GM12878 (cell line): ENCODE measurements at regions not wholly inside any gene's neighbourhood (a gene's known extent, or its start where the extent isn't known, plus 50 kb on each side); places are given as distances from the start of the nearest gene placed in this dataset.

Experiments
- ATAC-seq: fragments of 200-7000 bp; cut with Tn5 transposase; 3 replicates; pipeline ENCODE4 v1.9.1; 2020; ENCODE audit warnings: mild to moderate bottlenecking, moderate library complexity
- BruUV-seq: library from RNA; stranded (reverse); fragments of 400-500 nt; replicated peaks from 2 replicates; lab custom pipeline; 2021; lab: Mats Ljungman, UMichigan
- CTCF ChIA-PET: fragments of 300-600 bp; sonication (Branson Sonifier 250); formaldehyde crosslinking; extraction: SDS; loops from one replicate; lab custom pipeline; 2021; ENCODE audit warnings: inconsistent platforms; lab: Yijun Ruan, JAX
- POLR2A ChIA-PET: fragments of 350-600 bp; formaldehyde crosslinking; extraction: SDS; loops from one replicate; lab custom pipeline; 2021; ENCODE audit warnings: inconsistent platforms; lab: Charles Lee
- RAD21 ChIA-PET: fragments of 300-600 bp; sonication (Branson Sonifier 250); formaldehyde crosslinking; loops from one replicate; lab custom pipeline; 2023; ENCODE audit warnings: antibody characterized with exemption; ENCODE audit not compliant: unreplicated experiment; lab: Charles Lee
- SMC1A ChIA-PET: fragments of 300-600 bp; sonication (Branson Sonifier 250); formaldehyde crosslinking; loops from one replicate; lab custom pipeline; 2023; ENCODE audit not compliant: unreplicated experiment, uncharacterized antibody; lab: Charles Lee
- DNase-seq: peaks from one replicate; pipeline ENCODE4 v3.0.0-alpha.2; 2011; ENCODE audit warnings: low read depth, low spot score
- FAIRE-seq: peaks from 3 replicates; lab custom pipeline; 2011; peaks lifted over from hg19 to GRCh38; lab: Jason Lieb, UNC
- H2AFZ ChIP-seq: 2 replicates; pipeline ENCODE4 v1.6.0; 2011; ENCODE audit warnings: low read depth, low read length, control low read depth; ENCODE audit not compliant: control insufficient read depth
- H3K27ac ChIP-seq: 2 replicates; pipeline ENCODE4 v1.5.1; 2011; ENCODE audit warnings: control low read depth; ENCODE audit not compliant: control insufficient read depth, insufficient read depth
- H3K27me3 ChIP-seq, 2 experiments: replicated peaks in 1 of 2; 2 replicates each; pipeline versions ENCODE4 v1.6.0 to v1.6.1; 2011; ENCODE audit warnings: low read length in 1 of 2; ENCODE audit not compliant: control insufficient read depth in 2 of 2, insufficient read depth in 2 of 2
- H3K36me3 ChIP-seq, 2 experiments: 2 replicates each; pipeline ENCODE4 v1.5.1; 2011; ENCODE audit warnings: low read length in 1 of 2; ENCODE audit not compliant: control insufficient read depth in 2 of 2, insufficient read depth in 2 of 2
- H3K4me1 ChIP-seq: 2 replicates; pipeline ENCODE4 v1.6.1; 2011; ENCODE audit warnings: mild to moderate bottlenecking, low read length, moderate library complexity, mixed read lengths; ENCODE audit not compliant: control insufficient read depth, insufficient read depth
- H3K4me2 ChIP-seq: 2 replicates; pipeline ENCODE4 v1.6.0; 2011; ENCODE audit warnings: control low read depth; ENCODE audit not compliant: control insufficient read depth, insufficient read depth
- H3K4me3 ChIP-seq: fragments of 200-600 bp; sonication (generic); 2 replicates; pipeline ENCODE4 v1.5.1; 2016
- H3K79me2 ChIP-seq: 2 replicates; pipeline ENCODE4 v1.6.0; 2011; ENCODE audit warnings: low read length; ENCODE audit not compliant: control insufficient read depth, insufficient read depth
- H3K9ac ChIP-seq: 2 replicates; pipeline ENCODE4 v1.8.0; 2011; ENCODE audit warnings: low read length, control low read depth, mixed read lengths; ENCODE audit not compliant: control insufficient read depth, insufficient read depth
- H3K9me3 ChIP-seq: replicated peaks from 3 replicates; pipeline ENCODE4 v1.5.1; 2011; ENCODE audit warnings: mild to moderate bottlenecking, low read length; ENCODE audit not compliant: control insufficient read depth, insufficient read depth
- H4K20me1 ChIP-seq: 2 replicates; pipeline ENCODE4 v1.6.0; 2011; ENCODE audit not compliant: control insufficient read depth, insufficient read depth
- BCLAF1 ChIP-seq: fragments of 450-650 bp; IDR thresholded peaks from 2 replicates; pipeline ENCODE4 v1.6.1; 2017; ENCODE audit warnings: antibody characterized with exemption, mild to moderate bottlenecking, moderate library complexity
- CHD2 ChIP-seq: IDR thresholded peaks from 2 replicates; pipeline ENCODE4 v1.6.1; 2011; ENCODE audit warnings: low read depth, low read length, improper control_type of control experiment, borderline replicate concordance
- CREM ChIP-seq: IDR thresholded peaks from 2 replicates; pipeline ENCODE4 v1.6.1; 2014; ENCODE audit warnings: antibody characterized with exemption, low read depth
- E2F4 ChIP-seq: IDR thresholded peaks from 2 replicates; pipeline ENCODE4 v1.6.1; 2012; ENCODE audit warnings: low read depth, low read length, improper control_type of control experiment
- EZH2 ChIP-seq: IDR thresholded peaks from 2 replicates; pipeline ENCODE4 v1.6.1; 2012; ENCODE audit warnings: low read depth, mild to moderate bottlenecking, control low read depth, inconsistent platforms, low read length, borderline replicate concordance; ENCODE audit not compliant: control insufficient read depth
- FOS ChIP-seq: IDR thresholded peaks from 3 replicates; pipeline ENCODE4 v1.6.1; 2011; ENCODE audit warnings: borderline replicate concordance; ENCODE audit not compliant: insufficient read length; ENCODE audit errors: extremely low read depth
- HCFC1 ChIP-seq: fragments of 150-350 bp; IDR thresholded peaks from 2 replicates; pipeline ENCODE4 v1.6.1; 2014; ENCODE audit warnings: low read length
- NBN ChIP-seq: fragments of 450-650 bp; IDR thresholded peaks from 2 replicates; pipeline ENCODE4 v1.6.1; 2016
- NFIC ChIP-seq: IDR thresholded peaks from 2 replicates; pipeline ENCODE4 v1.6.1; 2012; ENCODE audit warnings: low read depth, mild to moderate bottlenecking, inconsistent platforms, low read length, moderate library complexity
- NFYB ChIP-seq: IDR thresholded peaks from 2 replicates; pipeline ENCODE4 v1.6.1; 2011; ENCODE audit warnings: low read depth, mild to moderate bottlenecking, low read length, improper control_type of control experiment, moderate library complexity; ENCODE audit not compliant: insufficient read depth
- NRF1 ChIP-seq: conservative IDR thresholded peaks from 2 replicates; pipeline ENCODE4 v1.6.1; 2011; ENCODE audit warnings: mild to moderate bottlenecking, low read depth, low read length, improper control_type of control experiment
- PAX8 ChIP-seq: fragments of 450-650 bp; IDR thresholded peaks from 2 replicates; pipeline ENCODE4 v1.6.1; 2017; ENCODE audit warnings: mild to moderate bottlenecking, moderate library complexity
- STAT1 ChIP-seq: fragments of 450-650 bp; conservative IDR thresholded peaks from 2 replicates; pipeline ENCODE4 v1.6.1; 2014; ENCODE audit warnings: antibody characterized with exemption, mild to moderate bottlenecking
- STAT3 ChIP-seq: IDR thresholded peaks from 2 replicates; pipeline ENCODE4 v1.6.1; 2011; ENCODE audit warnings: low read depth, low read length, improper control_type of control experiment
- TARDBP ChIP-seq: IDR thresholded peaks from 2 replicates; pipeline ENCODE4 v1.6.1; 2016; ENCODE audit warnings: borderline replicate concordance
- TCF3 ChIP-seq: IDR thresholded peaks from 2 replicates; pipeline ENCODE4 v1.6.1; 2012; ENCODE audit warnings: low read depth, mild to moderate bottlenecking, low read length, borderline replicate concordance; ENCODE audit not compliant: insufficient read depth
- ZBED1 ChIP-seq: IDR thresholded peaks from 2 replicates; pipeline ENCODE4 v1.6.1; 2016; ENCODE audit warnings: borderline replicate concordance
- ZBTB33 ChIP-seq: fragments of 450-650 bp; IDR thresholded peaks from 2 replicates; pipeline ENCODE4 v1.6.1; 2017; ENCODE audit warnings: mild to moderate bottlenecking
- ZNF217 ChIP-seq: fragments of 450-650 bp; IDR thresholded peaks from 2 replicates; pipeline ENCODE4 v1.6.1; 2017; ENCODE audit warnings: antibody characterized with exemption, mild to moderate bottlenecking
- ZNF274 ChIP-seq: IDR thresholded peaks from one replicate; pipeline ENCODE4 v1.8.0; 2011; ENCODE audit not compliant: insufficient read length, insufficient read depth
- ZSCAN29 ChIP-seq: fragments of 450-650 bp; IDR thresholded peaks from 2 replicates; pipeline ENCODE4 v1.6.1; 2017; ENCODE audit warnings: mild to moderate bottlenecking, moderate library complexity
- WGBS: methylation state at CpG from one replicate; pipeline ENCODE4 v1.1.6; 2016; ENCODE audit warnings: low lambda C conversion rate; ENCODE audit not compliant: insufficient replicate concordance, insufficient coverage; ENCODE audit errors: missing lambda C conversion rate; 5-methylcytosine and 5-hydroxymethylcytosine counted together
- in situ Hi-C: fragments of 300-500 bp; cut with MboI; formaldehyde crosslinking; loops from 9 replicates; pipeline ENCODE4 v1.14.3; 2018; ENCODE audit warnings: mixed read lengths
- intact Hi-C: fragments of 100-400 bp; cut with micrococcal nuclease; formaldehyde crosslinking; loops from one replicate; pipeline ENCODE4 v1.14.2; 2022; ENCODE audit not compliant: unreplicated experiment

- ChIA-PET SMC1A (interaction anchor here (0.6 to 1.4 kb wide), 5 partner anchors 15 to 57 kb away, joined by 3 to 5 read pairs (median 4); no protein-coding TSS in a partner anchor), POLR2A (interaction anchor here (0.9 to 1.6 kb wide), 2 partner anchors 15 to 19 kb away, joined by 3 to 5 read pairs; no protein-coding TSS in a partner anchor), RAD21 (interaction anchor here (1.2 to 1.3 kb wide), 2 partner anchors 16 to 18 kb away, joined by 3 to 15 read pairs; no protein-coding TSS in a partner anchor), CTCF (interaction anchor here (0.6 to 1.4 kb wide), 3 partner anchors 18 to 20 kb away, joined by 3 to 4 read pairs (median 3); no protein-coding TSS in a partner anchor)
- 0 out of 2 replicates have a peak, but pooled peaks cover 3% of the 10 kb centered on the region for H3K4me1 ChIP-seq
- intact Hi-C loops, result no loop called here
- H3K9me3 ChIP-seq, result no peaks in the 10 kb centered on the region; the same call in 2 of the 3 replicates
- WGBS, result 9% methylated on average over 9 of the region's 9 CpGs
- no peak overlapping the region for H3K9ac ChIP-seq
- in situ Hi-C loops, result no loop called here
- no peak overlapping the region for H2AFZ ChIP-seq
- peak; percentile 86 for ATAC-seq
- 0 out of 2 replicates have a peak overlapping the region, but pooled peaks have one; percentile 23 for H3K4me2 ChIP-seq
- DNase-seq, result no peak
- H3K4me3 ChIP-seq, result no peak overlapping the region
- no peaks in the 10 kb centered on the region for H4K20me1 ChIP-seq
- BruUV-seq, result no TSS peak
- FAIRE-seq, result no peak
- no peaks in the 10 kb centered on the region for H3K36me3 ChIP-seq
- H3K79me2 ChIP-seq, result no peaks in the 10 kb centered on the region
- H3K27me3 ChIP-seq, result no peaks in the 10 kb centered on the region
- H3K27ac ChIP-seq, result no peak overlapping the region
- TF ChIP-seq FOS, result no peak
- TF ChIP-seq ZSCAN29, result no peak
- TF ChIP-seq CREM, result peak; percentile 43; the same call in 1 of the 2 replicates
- no peak for TF ChIP-seq E2F4
- TF ChIP-seq NRF1, result no peak
- TF ChIP-seq NFYB, result no peak
- no peak for TF ChIP-seq EZH2
- no peak for TF ChIP-seq NBN
- TF ChIP-seq HCFC1, result no peak
- TF ChIP-seq TARDBP, result no peak
- no peak for TF ChIP-seq ZBTB33
- TF ChIP-seq NFIC, result peak; percentile 60; the same call in 1 of the 2 replicates
- no peak for TF ChIP-seq PAX8
- TF ChIP-seq ZNF217, result no peak
- TF ChIP-seq ZNF274, result no peak
- TF ChIP-seq BCLAF1, result no peak
- no peak for TF ChIP-seq TCF3
- TF ChIP-seq ZBED1, result no peak
- TF ChIP-seq STAT3, result no peak
- no peak for TF ChIP-seq CHD2
- TF ChIP-seq STAT1, result no peak
These were observed 58.4 kb upstream of the KAZN start for GRCh38 chr1:14539953-14540563.
